Stimulated activated CD8-positive, alpha-beta memory T cell treated with anti-CD3 and anti-CD28 coated beads, Interleukin-7, amount 100 ng/mL, for 4 hours (primary cell): ENCODE measurements at regions not wholly inside any gene's neighbourhood (a gene's known extent, or its start where the extent isn't known, plus 50 kb on each side); places are given as distances from the start of the nearest gene placed in this dataset.

Experiments
- DNase-seq, 2 donors: peaks; one replicate each; pipeline ENCODE4 v3.0.0-alpha.2; 2020; ENCODE audit warnings: low read depth in 2 of 2

GRCh38 chr10:129390726-129391125 lies 76.3 kb upstream of the MGMT start:
- DNase-seq, result no peak

DNA sequence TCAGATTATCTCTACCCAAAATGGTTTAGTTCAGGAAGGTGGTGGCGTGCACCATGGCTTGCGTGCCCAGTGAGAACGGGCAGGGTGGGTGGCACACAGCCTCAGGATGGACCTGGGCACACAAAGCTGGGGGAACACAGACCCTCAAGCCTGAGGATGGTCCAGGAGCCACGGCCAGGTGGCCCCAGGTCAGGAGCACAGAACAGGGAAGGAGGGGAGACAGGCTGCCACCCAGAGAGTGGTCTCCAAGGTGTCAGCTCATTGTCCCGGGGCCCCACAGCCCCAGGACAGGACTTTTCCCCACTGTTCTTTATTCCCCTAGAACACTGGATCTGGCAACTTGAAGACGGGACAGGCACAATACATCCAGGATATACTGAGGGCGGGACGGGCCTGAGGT lies 75.6 kb upstream of the MGMT start:
- DNase-seq, result no peak

- no peak for DNase-seq
These were observed 74.2 kb upstream of the MGMT start for GRCh38 chr10:129392855-129393254.

GRCh38 chr10:129393812-129394211 lies 73.2 kb upstream of the MGMT start:
- DNase-seq, result no peak

- no peak for DNase-seq
These were observed 72.3 kb upstream of the MGMT start for GRCh38 chr10:129394518-129395328.

GRCh38 chr10:129396021-129396722 lies 70.9 kb upstream of the MGMT start:
- DNase-seq, result no peak

DNA sequence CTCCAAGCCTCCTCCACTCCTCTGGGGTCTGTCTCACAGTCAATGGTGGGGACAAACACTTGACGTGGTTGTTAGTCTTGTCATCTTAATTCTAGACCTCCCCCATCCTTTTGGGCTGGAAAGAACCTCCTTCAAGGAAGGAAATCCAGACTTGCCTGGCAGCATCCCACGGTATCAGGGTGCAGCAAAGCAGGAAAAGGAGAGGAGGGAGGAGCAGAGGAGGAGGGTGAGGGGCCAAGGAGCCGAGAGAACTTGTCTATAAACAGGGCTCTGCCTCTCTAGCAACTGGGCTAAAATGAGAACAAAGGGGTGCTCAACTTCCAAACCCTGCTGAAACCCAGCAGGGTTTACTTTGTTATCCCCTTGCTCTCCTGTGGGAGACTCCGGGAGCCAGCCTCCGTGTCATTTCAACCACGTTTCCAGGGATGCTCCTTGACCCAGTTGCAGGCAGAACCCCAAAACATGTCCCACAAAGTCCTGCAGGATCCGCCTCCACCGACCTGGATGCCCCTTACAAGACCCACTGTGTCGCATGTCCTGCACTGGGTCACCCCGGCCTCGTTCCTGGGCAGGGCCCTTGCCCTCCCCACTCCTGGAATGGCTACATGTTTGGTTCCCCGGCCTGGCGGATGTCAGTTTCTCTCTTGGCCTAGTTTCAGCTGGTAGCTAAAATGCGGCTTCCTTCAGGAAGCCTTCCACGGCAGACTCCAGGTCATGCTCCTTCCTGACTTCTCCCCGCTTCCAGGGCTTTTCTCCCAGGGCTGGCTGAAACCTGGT lies 69.7 kb upstream of the MGMT start:
- no peak for DNase-seq

DNA sequence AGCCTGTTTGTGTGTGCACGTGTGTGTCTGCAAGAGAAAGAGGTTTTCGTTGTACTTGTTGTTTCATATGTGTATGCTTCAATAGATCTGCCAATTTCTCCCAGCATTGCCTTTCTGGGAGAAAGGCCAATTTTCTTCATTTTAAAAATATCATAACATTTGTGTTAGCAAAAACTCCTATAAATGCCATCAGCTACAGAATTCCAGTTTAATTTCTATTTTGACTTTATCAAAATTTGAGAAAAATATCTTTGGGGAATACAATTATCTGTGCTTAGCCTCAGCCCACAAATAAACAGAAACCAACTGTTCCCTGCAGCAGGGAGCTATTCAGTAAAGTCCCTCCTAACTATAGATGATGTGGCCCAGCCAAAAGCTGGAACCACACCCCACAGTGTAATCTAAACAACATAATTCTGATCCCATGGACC lies 68.3 kb upstream of the MGMT start:
- no peak for DNase-seq

DNA sequence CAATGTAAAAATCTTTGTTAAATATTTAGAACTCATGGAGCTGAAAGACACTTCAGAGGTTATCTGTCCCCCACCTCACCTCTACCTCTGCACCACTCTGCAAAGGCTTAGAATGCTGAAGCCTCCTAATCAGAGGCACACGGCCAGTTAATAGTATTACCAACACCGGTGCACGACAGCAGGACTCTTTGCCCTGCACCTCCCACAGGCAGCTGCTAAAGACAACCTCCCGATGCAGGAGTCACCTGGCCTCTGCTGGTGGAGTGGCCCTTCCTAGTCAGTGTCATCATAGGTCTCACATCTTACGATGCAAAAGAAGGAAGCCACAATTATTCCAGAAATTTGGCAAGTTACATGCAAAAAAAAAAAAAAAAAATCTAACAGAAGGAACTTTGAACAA lies 66.6 kb upstream of the MGMT start:
- DNase-seq, result no peak

DNA sequence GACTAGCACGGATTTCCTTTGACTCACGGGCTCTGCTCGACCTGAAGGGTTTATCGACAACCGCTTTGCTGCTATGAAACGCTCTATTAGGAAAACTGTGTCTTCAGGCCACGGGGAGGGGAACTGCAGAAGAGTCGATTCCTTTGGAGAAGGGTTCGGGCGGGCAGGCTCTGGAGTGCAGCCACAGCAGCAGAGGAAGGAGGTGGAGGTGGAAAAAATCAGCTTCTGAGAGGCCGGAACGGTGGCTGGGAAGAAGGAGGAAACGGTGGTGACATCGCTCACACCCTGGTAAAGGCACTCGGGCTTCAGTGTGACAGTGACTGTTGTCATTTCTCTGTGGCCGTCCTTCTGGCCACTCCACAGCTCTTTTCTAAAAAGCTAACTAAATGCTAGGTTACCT lies 64.6 kb upstream of the MGMT start:
- no peak for DNase-seq

DNA sequence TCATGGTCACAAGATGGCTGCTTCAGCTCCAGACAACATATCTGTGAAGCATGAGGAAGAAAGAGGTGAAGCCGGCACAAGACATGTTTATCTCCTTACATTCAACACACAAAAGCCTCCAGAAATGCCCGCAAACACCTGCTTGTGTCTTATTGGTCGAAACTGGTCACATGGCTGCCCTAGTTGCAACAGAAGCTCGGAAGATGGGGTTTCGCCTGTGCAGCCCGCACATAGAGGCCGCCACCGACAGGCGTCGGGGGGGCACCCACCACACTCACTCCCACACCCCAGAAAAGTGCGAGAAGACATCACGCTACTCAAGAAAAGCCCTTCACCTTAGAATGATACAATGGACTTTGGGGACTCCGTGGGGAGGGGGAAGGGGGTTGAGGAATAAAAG lies 63.0 kb upstream of the MGMT start:
- DNase-seq, result no peak

DNA sequence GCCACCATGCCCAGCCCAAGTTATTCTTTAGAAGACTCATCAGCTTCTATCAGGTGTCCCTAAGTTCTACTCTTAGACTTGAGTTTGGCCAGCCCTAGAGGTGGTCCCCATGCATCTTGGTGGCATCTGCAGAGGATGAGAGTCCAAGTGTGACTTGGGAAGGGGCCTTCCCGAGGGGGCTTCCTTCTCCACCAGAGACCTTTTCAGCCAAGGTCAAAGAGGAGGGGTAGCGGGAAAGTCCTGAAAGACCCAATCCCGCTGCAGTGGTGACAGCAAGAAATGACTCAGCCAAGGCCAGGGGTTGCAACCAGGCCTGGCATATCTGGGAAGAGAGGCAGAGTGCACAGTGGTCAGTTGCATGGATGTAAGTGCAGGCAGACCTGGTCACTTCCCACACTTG lies 61.7 kb upstream of the MGMT start:
- no peak for DNase-seq

DNA sequence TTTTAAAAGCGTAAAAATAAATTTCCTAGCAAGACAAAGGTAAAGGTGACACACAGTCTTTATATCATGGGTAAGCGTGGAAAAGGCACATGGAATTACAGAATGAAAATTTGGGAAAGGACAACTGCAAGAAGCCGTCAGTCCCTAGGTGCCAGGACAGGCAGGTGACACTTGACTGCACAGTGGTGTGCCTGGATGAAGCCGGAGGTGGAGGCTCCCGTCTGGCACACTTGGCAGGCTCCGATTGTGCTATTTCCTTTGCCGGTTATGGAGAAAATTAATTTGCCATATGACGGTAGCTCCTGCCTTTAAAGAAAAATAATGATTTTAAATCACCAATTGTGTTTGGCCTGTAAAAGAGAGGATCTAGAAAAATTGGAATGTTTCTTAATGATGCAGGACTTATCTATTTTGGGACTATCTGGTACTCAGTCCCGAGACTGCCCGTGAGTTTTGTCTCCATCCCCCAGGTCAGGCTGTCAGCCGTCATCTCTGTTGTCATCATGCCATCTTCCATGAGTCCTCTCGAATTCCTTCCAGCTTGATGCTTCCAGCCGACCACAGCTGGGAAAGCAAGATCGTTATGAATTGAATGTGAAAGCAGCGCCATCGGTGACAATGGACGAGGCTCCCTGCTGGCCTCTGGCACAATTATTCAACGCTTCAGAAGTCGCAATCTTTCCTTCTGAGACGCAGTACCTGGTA lies 56.2 kb upstream of the MGMT start:
- DNase-seq, result no peak

DNA sequence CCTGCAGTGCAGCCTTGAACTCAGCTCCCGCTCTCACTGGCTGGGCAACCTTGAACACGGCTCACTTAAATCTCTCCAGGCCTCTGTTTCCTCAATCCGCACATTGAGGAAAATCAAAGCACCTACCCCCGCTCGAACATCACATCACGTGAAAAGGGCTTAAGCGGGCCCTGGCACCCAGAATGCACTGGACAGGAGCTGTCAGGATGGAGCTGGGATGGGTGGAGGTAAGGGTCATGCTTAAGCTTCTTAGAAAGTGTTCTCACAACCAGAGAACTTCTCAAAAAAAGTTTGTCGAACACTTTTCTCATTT lies 55.7 kb upstream of the MGMT start:
- DNase-seq, result no peak

DNA sequence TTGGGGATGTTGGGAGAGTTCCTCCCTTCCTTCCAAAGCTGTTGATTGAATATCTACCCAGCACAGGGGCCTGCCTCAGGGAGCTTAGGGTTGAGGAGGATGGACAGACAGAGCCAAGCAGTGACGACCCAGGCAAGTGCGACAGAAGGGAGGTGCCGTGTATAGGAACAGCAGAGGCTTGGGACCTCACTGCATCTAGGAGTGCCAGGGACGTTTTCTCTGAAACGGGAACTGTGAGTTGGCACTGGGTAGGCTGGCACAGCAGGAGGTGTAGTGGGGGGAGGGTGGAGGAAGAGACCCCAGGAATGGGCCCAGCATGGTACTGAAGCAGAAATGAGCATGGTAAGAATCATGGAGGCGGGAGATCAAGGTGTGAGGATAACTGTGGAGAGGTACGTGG lies 55.3 kb upstream of the MGMT start:
- DNase-seq, result no peak

- no peak for DNase-seq
These were observed 54.0 kb upstream of the MGMT start for GRCh38 chr10:129413024-129413423.

DNA sequence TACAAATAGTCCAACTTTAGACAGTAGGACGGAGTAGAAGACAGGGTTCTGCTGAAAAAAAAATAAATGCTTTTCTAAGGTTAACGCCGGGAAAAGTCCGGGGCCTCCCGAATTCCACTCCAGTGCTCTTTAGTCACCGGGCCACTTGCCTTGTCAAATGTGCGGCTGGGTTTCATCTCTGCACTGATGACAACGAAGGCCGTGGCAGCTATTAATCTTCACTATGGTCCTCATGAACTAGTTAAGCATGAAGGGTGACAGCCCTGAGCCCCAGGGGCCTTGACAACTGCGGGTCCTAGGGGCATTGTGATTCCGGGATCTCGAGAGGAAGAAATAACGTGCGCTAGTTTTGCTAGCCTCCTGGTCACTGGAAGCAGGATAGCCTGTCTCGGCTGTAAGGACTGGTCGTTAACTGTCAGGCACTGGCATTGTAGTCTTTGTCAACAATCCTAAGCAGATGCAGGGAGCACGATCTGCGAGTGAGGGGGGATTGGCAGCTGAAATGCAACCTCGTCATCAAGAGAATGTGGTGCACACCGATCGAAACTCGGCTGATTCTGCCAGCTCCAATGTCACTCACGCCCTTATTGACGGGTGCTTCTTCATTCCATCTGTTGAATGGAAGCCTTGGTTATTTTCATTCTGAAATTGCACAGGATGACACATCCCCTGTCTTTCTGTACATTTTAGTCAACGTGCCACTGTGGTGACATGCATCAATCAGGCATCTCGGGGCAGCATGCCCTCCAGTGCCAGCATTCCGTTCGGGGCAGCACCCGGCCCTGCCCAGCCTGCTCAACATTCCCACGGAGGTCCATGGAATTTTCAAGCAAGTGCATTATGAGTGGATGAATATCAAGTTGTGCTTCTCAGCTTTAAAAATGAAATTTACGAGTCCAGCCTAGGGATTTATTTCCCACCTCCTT lies 51.6 kb upstream of the MGMT start:
- no peak for DNase-seq

DNA sequence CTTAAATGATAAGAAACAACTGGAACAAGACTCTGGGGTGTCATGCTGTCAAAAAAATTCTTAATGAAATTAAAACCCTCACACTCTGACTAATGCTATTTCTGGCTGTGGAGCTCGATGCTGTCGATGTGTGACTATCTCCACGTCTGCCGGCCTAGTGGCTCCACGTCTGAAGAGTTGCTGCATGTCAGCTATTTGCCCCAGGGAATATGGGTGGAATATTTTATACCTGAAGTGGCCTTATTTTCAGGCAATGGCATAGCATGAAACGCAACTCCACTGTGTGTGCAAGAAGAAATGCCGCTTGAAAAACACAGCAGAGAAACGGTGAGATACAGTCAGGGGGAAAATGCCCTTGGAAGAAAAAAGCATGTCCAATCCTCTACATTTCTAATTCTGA lies 50.9 kb upstream of the MGMT start:
- DNase-seq, result no peak

DNA sequence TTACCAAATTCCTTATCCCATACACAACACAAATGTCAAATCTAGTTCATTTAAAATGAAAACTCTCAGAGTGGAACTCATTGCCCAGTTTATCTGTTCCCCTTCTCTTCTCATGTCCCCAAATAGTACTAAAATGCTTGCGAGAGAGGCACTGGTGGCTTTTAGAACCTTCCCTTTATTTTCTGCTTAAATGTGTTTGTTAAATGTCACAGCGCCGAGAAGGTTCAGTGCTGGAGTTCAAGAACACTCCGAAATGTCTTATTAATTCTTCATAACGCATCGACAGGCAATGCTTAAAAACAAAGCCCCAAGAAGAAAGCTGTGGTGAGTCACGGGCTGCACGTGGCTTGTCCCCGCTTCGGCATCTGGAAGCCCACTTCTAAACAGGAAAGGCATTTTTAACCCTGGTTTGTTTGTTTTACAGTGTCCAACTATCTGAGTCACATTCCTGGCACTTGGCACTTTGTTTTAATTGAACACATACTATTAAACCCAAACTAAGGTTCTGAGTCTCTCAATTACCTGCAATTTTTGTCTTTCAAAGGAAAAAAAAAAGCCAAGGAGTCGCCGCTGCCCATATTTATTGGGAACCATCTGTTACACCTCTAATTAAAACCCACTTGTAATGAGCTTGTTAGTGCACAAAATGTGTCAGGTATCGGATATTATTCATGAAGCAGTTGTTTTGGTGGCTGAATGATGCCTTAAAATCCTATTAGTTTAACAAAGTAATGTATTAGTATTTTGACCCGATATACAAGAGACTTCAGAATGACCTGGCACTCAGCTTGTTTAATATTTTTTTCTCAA lies 49.9 kb upstream of the MGMT start:
- no peak for DNase-seq
